Hematopoietic multipotent progenitor cell treated with erythropoietin and hydrocortisone succinate and interleukin-3 and kit ligand, for 6 days (in vitro differentiated cells): ENCODE measurements at regions not wholly inside any gene's neighbourhood (a gene's known extent, or its start where the extent isn't known, plus 50 kb on each side); places are given as distances from the start of the nearest gene placed in this dataset.
"Not testable (repeated sequence)": the region's sequence is repeated elsewhere in the genome, so short reads cannot be mapped to it uniquely, and the experiment has no call there.

ENCODE experiments used
- DNase-seq: peaks from one replicate; pipeline ENCODE4 v3.0.0-alpha.2; 2015

GRCh38 chr12:46546634-46547273 lies 174.2 kb upstream of the SLC38A2 start:
- DNase-seq = no peak

- DNase-seq = not testable (repeated sequence)
These were observed 170.8 kb upstream of the SLC38A2 start for GRCh38 chr12:46543378-46543795.

- DNase-seq = no peak
These were observed 166.4 kb upstream of the SLC38A2 start for GRCh38 chr12:46538976-46539375.

GRCh38 chr12:46537387-46537955 lies 164.9 kb upstream of the SLC38A2 start:
- DNase-seq = no peak

DNA sequence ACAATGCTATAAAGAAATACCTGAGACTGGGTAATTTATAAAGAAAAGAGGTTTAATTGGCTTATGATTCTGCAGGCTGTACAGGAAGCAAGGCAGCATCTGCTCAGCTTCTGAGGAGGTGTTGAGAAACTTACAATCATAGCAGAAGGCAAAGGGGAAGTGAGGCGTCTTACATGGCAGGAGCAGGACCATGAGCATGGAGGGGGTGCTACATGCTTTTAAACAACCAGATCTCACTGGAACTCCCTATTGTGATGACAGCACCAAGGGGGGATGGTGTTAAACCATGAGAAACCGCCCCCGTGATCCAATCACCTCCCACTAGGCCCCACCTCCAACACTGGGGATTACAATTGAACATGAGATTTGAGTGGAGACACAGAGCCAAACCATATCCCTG lies 163.7 kb upstream of the SLC38A2 start:
- DNase-seq = peak; percentile 56

- DNase-seq = no peak
These were observed 163.3 kb upstream of the SLC38A2 start for GRCh38 chr12:46535907-46536306.

DNA sequence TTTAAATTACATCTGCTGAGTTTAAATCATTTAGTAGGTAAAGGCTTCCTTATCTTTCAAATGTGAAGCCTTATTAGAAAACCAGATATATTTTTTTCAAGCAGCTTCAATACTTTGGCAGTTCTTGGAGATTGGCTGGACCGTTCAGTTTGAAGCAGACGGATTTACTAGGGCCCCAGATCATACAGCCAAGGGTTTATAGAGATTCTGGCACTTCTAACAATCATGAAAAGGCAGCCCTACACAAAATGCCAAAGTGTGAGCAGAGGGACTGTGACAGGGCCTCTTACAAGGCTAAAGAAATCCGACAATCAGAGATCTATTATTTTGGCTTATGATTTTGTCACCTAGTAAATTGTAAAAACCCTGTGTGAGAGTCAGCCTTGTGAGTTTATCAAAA lies 162.8 kb upstream of the SLC38A2 start:
- DNase-seq = no peak

GRCh38 chr12:46534327-46534840 lies 161.8 kb upstream of the SLC38A2 start:
- DNase-seq = no peak

GRCh38 chr12:46533723-46534122 lies 161.2 kb upstream of the SLC38A2 start:
- DNase-seq = no peak

DNA sequence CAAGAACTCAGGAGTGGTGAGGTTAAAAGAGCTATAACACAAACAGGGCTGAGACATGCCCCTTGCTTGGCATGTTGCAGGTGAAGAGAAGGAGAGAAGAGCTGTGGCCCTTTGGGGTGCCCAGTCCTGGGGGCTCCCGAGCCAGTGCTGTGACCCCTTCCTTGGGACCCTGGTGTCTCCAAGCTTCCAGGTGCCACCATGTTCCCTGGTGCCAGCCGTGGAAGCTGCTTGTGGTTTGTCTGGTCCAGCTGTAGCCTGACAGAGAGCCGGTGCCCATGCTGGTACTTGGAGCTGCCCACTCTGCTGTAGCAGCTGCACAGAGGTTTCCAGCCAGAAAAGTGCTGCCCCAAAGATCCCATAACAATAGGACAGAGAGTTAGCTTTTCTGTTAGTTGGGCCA lies 159.2 kb upstream of the SLC38A2 start:
- DNase-seq = no peak

DNA sequence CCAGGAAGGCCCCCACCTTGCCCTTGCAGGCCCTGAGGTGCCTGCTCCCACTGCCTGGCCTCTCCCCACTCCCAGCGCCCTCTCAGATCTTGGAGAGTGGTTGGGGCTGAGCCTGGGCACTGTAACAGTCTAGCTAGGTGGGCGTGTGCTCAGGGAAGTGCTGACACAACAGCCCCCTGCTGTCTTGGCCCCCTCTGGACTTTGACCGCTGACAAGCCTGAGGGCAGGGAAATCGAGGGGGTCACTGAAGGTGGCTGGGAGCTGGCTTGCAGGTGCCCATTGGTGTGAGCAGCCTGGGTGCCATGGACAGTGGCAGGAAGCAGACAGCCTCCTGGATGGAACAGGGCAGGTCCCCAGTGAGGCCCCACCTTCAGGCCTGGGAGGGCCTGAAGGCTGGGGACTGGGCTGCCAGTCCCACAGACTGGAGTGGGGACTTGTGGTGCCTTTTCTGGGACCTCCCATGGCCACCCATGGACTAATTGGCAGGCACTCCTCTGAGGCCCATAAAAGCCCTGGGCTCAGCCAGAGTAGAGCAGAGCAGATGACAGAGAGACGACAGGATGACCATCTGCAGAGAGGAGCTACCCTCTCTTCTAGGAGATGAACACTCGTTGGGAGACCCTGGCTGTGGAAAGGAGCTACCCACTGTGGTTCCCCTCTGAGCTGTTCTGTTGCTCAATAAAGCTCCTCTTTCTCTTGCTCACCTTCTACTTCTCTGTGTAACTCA lies 158.6 kb upstream of the SLC38A2 start:
- DNase-seq = no peak

GRCh38 chr12:46530373-46531056 lies 157.9 kb upstream of the SLC38A2 start:
- DNase-seq = no peak

DNA sequence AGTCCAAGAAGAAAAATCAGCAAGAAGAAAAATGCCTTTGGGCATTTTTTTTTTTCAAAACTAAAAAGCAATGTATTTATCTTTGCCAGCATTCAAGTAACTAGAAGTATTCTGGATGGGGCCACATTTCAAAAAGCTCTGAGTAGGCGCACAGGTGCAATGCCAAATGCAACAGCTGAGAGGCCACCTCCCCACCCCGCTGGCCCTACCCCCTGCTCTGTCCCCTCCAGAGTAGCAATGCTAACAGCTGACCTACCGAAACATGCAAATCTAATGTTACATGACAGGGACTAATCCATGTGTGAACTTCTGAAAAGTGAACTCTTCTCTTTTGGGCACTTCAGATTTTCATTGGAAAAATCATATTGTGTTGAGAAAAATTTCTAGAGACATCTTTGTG lies 153.7 kb upstream of the SLC38A2 start:
- DNase-seq = no peak

DNA sequence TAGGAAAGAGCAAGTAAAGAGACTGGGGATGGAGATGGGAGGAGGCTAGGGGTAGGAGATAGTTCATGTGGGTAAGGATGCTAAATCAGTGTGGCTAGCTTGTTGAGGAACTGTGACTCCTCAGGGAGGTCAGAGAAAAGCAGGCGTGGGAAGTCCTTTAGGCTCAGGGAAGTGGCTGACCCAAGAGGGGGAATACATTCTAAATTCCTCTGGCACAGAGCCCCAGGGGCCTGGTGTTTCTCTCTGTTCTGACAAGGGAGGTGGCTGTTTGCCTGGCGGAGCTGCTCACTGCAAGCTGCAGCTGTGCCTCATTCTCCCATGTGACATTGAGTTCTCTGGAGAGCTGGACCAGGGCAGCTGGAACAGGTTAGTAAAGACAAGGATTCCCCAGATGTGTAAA lies 152.2 kb upstream of the SLC38A2 start:
- no peak for DNase-seq

DNA sequence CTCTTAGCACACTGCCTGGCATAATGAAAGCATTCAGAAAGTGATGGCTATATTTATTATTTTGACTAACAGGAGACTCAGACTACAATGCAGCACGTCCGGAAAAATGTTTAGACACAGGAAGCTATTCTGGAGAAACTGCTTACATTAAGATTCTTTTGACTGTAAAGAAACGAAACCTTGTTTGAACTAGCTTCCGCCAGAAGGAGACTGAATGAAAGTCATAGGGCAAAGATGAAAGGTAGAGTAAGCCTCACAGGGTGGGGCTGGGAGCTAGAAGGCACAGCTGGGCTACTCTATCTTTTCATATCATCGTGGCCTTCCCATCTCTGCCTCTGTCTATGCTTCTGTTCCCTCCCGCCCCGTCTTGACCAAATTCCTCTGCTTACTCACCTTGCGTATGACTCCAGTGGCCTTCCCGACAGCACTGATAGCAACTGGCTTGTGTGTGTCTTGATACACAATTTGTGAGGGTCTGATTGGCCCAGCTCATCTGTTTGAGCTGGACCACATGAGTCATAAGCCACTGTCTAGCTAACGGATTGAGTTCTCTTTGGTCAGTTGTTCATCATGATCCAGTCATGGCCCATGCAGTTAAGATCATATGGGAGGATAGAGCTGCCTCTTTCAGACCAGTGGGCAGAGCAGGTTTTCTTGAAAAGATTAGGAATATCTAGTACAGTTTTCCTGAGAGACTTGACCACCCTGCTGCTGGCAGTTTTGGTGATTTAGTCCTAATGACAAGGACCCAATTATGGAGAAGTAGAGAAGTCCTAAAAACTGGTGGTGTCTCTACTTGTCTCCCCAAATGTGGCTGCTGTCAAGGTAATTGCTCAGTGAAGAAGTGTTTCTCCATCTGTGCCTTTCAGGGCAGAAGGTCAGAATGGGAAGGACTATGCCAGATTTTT lies 151.5 kb upstream of the SLC38A2 start:
- no peak for DNase-seq

- DNase-seq = no peak
These were observed 150.9 kb upstream of the SLC38A2 start for GRCh38 chr12:46523446-46523845.

GRCh38 chr12:46522071-46522470 lies 149.5 kb upstream of the SLC38A2 start:
- no peak for DNase-seq

DNA sequence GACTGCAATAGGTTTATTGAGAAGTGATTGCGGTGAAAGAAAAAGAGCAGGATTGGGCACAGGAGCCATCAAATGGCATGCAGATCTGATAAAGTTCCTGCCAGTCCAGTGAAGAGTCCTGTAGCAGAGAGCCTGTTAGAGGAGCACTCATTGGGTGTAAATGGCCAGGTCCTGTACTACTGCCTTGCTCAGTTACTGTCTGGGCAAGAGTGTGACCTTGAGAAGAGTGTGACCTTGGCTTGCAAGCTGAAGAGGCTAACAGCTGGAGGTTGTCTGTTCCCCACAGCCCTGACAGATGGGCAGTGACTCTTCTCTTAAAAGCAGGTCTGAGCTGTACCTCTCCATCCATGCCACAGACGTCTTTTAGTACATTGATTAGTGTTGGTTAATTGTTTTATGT lies 148.6 kb upstream of the SLC38A2 start:
- no peak for DNase-seq

DNA sequence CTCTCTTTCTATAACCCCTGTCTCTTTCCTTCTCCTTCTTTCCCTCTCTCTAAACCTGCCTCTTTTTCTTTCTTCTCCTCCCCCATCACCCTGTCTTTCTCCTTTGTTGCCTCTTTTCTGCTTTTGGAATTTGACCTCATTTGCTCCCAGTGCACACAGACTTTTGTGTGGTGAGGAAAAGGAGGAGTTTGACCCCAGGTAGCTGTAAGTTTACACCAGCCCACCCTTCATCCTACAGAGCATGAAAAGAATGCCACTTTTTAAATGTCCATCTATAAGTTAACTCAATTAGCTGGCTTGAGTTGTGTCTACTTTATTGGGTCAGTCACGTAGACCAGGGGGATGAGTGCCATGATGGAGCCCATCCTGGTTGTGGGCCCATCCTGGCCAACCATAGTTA lies 146.8 kb upstream of the SLC38A2 start:
- no peak for DNase-seq

GRCh38 chr12:46518729-46519128 lies 146.2 kb upstream of the SLC38A2 start:
- no peak for DNase-seq

DNA sequence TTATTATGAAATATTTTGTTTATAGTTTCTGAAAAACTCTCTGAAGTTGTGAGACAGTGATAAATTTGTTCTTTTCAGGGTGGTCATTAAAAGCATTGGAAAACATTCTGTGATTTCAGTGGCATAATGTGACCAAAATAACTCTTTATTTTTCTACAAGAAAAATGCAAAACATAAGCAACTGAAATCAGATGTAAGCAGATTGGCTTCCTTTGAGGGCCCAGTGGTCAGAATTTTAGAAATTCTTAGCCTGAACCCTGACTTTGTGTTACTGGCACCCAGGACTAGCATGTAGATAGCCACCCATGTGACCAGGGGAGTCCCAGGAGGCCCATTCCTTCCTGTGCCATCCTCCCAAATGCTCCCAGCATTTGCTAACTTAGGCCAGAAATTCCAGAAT lies 145.6 kb upstream of the SLC38A2 start:
- DNase-seq = no peak

- peak; percentile 5 for DNase-seq
These were observed 145.0 kb upstream of the SLC38A2 start for GRCh38 chr12:46517579-46517962.
